ENCODE measurements at regions not wholly inside any gene's neighbourhood (a gene's known extent, or its start where the extent isn't known, plus 50 kb on each side); places are given as distances from the start of the nearest gene placed in this dataset.

DNA sequence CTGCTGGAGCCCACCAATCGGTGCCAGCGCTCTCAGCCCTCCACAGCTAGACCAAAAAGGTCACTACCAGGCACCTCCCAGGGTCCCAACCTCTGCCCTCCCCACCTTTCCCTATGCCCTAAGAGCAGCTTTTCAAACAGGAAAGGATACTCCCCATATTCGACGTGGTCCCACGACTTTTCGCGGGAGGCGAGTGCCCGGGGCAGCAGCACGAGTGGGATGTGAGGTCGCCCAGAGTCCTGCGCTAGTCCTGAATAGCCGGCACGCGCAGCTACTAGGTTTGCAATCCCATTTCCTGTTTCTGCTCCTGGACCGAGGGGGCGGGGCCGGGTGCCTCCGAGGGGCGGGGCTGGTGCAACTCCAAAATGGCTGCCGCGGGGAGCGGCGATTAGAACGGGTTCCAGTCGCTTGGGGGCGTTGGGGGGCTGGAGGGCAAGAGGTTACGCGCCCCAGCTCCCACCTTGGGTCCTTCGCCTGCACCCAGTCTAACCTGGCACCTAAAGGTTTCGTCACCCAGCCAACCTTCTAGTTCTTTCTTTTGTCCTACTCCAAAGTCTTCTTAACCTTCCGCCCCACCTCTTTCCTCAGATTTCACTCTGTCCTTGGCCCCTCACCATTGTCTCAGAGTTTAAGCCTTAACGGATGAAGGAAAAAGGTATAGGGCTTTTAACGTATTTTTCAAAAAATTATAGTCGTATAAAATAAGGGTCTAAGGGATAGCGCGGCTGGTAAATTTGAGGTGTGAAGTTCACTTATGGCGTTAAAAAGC lies 85.0 kb upstream of the TENT5D start:
- TF ChIP-seq, protein P1, sequence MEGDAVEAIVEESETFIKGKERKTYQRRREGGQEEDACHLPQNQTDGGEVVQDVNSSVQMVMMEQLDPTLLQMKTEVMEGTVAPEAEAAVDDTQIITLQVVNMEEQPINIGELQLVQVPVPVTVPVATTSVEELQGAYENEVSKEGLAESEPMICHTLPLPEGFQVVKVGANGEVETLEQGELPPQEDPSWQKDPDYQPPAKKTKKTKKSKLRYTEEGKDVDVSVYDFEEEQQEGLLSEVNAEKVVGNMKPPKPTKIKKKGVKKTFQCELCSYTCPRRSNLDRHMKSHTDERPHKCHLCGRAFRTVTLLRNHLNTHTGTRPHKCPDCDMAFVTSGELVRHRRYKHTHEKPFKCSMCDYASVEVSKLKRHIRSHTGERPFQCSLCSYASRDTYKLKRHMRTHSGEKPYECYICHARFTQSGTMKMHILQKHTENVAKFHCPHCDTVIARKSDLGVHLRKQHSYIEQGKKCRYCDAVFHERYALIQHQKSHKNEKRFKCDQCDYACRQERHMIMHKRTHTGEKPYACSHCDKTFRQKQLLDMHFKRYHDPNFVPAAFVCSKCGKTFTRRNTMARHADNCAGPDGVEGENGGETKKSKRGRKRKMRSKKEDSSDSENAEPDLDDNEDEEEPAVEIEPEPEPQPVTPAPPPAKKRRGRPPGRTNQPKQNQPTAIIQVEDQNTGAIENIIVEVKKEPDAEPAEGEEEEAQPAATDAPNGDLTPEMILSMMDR (conservative IDR thresholded peaks at IDR 0.05 in 1 of 2, IDR thresholded peaks at IDR 0.05 in 1 of 2; ENCODE audit: low read depth in 1 of 2, low read length in 2 of 2) = no peak
- TF ChIP-seq EZH2 (IDR thresholded peaks at IDR 0.05; ENCODE audit: low read length, missing control alignments) = no peak
